ENCODE measurements at regions not wholly inside any gene's neighbourhood (a gene's known extent, or its start where the extent isn't known, plus 50 kb on each side); places are given as distances from the start of the nearest gene placed in this dataset.

- no peak for TF ChIP-seq CTCF (IDR thresholded peaks at IDR 0.05)
- CTCF ChIA-PET = no interaction called here
- intact Hi-C loops (cut with micrococcal nuclease) = no loop called here
Observed at GRCh38 chr4:122073615-122074014, 78.5 kb upstream of the BLTP1 start.

GRCh38 chr4:122065915-122066314, 86.2 kb upstream of the BLTP1 start:
- ATAC-seq (no peak), DNase-seq (no peak)
- H3K27me3 Mint-ChIP-seq = peaks cover 10% of the 10 kb centered on the region
- H3K36me3 Mint-ChIP-seq (ENCODE audit: low read depth) = no peaks in the 10 kb centered on the region
- H3K4me3 Mint-ChIP-seq = no peak overlapping the region
- no peaks in the 10 kb centered on the region for H3K9me3 Mint-ChIP-seq
- TF ChIP-seq CTCF (IDR thresholded peaks at IDR 0.05) = no peak
- H3K27ac Mint-ChIP-seq = no peak overlapping the region
- ChIA-PET POLR2A (interaction anchor here (0.8 kb wide), 1 partner anchor 97 kb away, joined by 3 read pairs; no protein-coding TSS in a partner anchor), CTCF (no interaction called here)
- intact Hi-C loops (cut with micrococcal nuclease) = no loop called here
- no peaks in the 10 kb centered on the region for H3K4me1 Mint-ChIP-seq (ENCODE audit: low read depth)

More at GRCh38 chr4:122073615-122074014, 78.5 kb upstream of the BLTP1 start:
- Mint-ChIP-seq H3K36me3 (ENCODE audit: low read depth) (no peaks in the 10 kb centered on the region), H3K27ac (no peak overlapping the region), H3K4me1 (ENCODE audit: low read depth) (no peaks in the 10 kb centered on the region), H3K9me3 (no peaks in the 10 kb centered on the region), H3K27me3 (peaks cover 24% of the 10 kb centered on the region), H3K4me3 (no peak overlapping the region)
- ATAC-seq (no peak), DNase-seq (no peak)
- POLR2A ChIA-PET = no interaction called here

GRCh38 chr4:122065149-122065548, 87.0 kb upstream of the BLTP1 start:
- Mint-ChIP-seq H3K36me3 (ENCODE audit: low read depth) (no peaks in the 10 kb centered on the region), H3K4me1 (ENCODE audit: low read depth) (no peaks in the 10 kb centered on the region), H3K27ac (no peak overlapping the region), H3K27me3 (peaks cover 10% of the 10 kb centered on the region), H3K9me3 (no peaks in the 10 kb centered on the region), H3K4me3 (no peak overlapping the region)
- DNase-seq (no peak), ATAC-seq (no peak)
- ChIA-PET CTCF (no interaction called here), POLR2A (no interaction called here)
- intact Hi-C loops (cut with micrococcal nuclease) = no loop called here
- TF ChIP-seq CTCF (IDR thresholded peaks at IDR 0.05) = no peak

GRCh38 chr4:122053186-122053585, 98.9 kb upstream of the BLTP1 start:
- H3K9me3 Mint-ChIP-seq = no peaks in the 10 kb centered on the region
- peaks cover 7% of the 10 kb centered on the region for H3K27me3 Mint-ChIP-seq
- DNase-seq (no peak), ATAC-seq (no peak)
- no peak overlapping the region for H3K4me3 Mint-ChIP-seq
- no peaks in the 10 kb centered on the region for H3K4me1 Mint-ChIP-seq (ENCODE audit: low read depth)
- H3K36me3 Mint-ChIP-seq (ENCODE audit: low read depth) = no peaks in the 10 kb centered on the region
- no peak for TF ChIP-seq CTCF (IDR thresholded peaks at IDR 0.05)
- intact Hi-C loops (cut with micrococcal nuclease) = no loop called here
- H3K27ac Mint-ChIP-seq = no peak overlapping the region
- ChIA-PET POLR2A (interaction anchor here (0.8 kb wide), 1 partner anchor 12 kb away, joined by 3 read pairs; no protein-coding TSS in a partner anchor), CTCF (no interaction called here)

GRCh38 chr4:122052677-122053076, 99.5 kb upstream of the BLTP1 start:
- H3K4me1 Mint-ChIP-seq (ENCODE audit: low read depth) = no peaks in the 10 kb centered on the region
- POLR2A ChIA-PET = no interaction called here
- no peak overlapping the region for H3K27ac Mint-ChIP-seq
- H3K36me3 Mint-ChIP-seq (ENCODE audit: low read depth) = no peaks in the 10 kb centered on the region
- no peak for TF ChIP-seq CTCF (IDR thresholded peaks at IDR 0.05)
- ATAC-seq = no peak
- peaks cover 7% of the 10 kb centered on the region for H3K27me3 Mint-ChIP-seq
- intact Hi-C loops (cut with micrococcal nuclease) = no loop called here
- CTCF ChIA-PET = no interaction called here
- H3K9me3 Mint-ChIP-seq = no peaks in the 10 kb centered on the region
- no peak for DNase-seq
- no peak overlapping the region for H3K4me3 Mint-ChIP-seq
